Breast epithelium (tissue), 4 donors: ENCODE measurements at regions not wholly inside any gene's neighbourhood (a gene's known extent, or its start where the extent isn't known, plus 50 kb on each side); places are given as distances from the start of the nearest gene placed in this dataset.

Experiments used
- DNase-seq, 2 donors: peaks; one replicate each; pipeline ENCODE4 v3.0.0-alpha.2; 2019; ENCODE audit warnings: low spot score in 2 of 2
- H3K27ac ChIP-seq, 2 donors: fragments of 200-600 bp; sonication (generic) in 1 of 2; one replicate each; pipeline ENCODE4 v1.5.1; 2016 to 2019; ENCODE audit warnings: mild to moderate bottlenecking in 1 of 2
- H3K27me3 ChIP-seq, 2 donors: fragments of 200-600 bp; sonication (generic) in 1 of 2; one replicate each; pipeline versions ENCODE4 v1.5.1 to v1.6.0; 2017 to 2019; ENCODE audit warnings: control low read depth in 1 of 2, mild to moderate bottlenecking in 1 of 2
- H3K36me3 ChIP-seq: fragments of 200-600 bp; one replicate; pipeline ENCODE4 v1.5.1; 2019
- H3K4me1 ChIP-seq, 2 donors: fragments of 200-600 bp; sonication (generic); one replicate each; pipeline ENCODE4 v1.5.1; 2016 to 2019; ENCODE audit warnings: control low read depth in 1 of 2
- H3K4me3 ChIP-seq, 3 donors: fragments of 200-600 bp; sonication (generic); 1 replicate in 2 of 3; 2 replicates in 1 of 3; pipeline ENCODE4 v1.5.1; 2016 to 2019; ENCODE audit warnings: mild to moderate bottlenecking in 3 of 3, moderate library complexity in 2 of 3
- H3K9me3 ChIP-seq, 2 donors: fragments of 200-600 bp; sonication (generic) in 1 of 2; one replicate each; pipeline ENCODE4 v1.5.1; 2016 to 2019; ENCODE audit warnings: control low read depth in 1 of 2
- POLR2A ChIP-seq: fragments of 450-650 bp; IDR thresholded peaks from one replicate; pipeline ENCODE4 v1.6.1; 2016; ENCODE audit warnings: antibody characterized with exemption, mild to moderate bottlenecking, moderate library complexity
- POLR2AphosphoS5 ChIP-seq, 3 donors: sonication (generic); formaldehyde crosslinking; IDR thresholded peaks; one replicate each; pipeline ENCODE4 v1.6.1; 2017; ENCODE audit warnings: antibody characterized with exemption in 3 of 3
- intact Hi-C: fragments of 100-400 bp; cut with DNase I; formaldehyde crosslinking; loops from one replicate; pipeline ENCODE4 v1.15.1; 2023; ENCODE audit warnings: low total_unique reads
- TF ChIP-seq, protein P1 (sequence below), 3 donors: fragments of 450-650 bp; IDR thresholded peaks; one replicate each; pipeline ENCODE4 v1.5.1; 2016 to 2017; ENCODE audit warnings: antibody characterized with exemption in 3 of 3, mild to moderate bottlenecking in 3 of 3, moderate library complexity in 3 of 3

DNA sequence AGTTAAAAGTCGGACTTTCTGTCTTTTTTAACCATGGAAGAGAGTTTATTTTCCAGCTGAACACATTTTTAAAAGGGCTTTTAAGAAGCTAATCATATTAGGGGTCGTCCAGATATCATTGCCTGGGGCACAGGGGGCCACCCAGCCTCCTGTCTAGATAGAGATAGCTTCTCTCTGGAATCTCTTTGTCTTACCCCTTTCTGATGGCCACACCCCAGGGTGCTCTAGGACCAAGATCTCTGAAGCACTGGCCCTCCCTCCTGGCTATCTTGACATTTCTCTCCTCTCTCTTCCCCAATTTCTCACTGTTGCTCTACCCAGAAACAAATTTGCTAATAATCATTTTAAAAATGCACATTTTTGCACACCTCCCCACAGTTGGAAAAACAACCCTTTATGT, 204.4 kb downstream of the NXNL2 start:
- H3K36me3 ChIP-seq = no peaks in the 10 kb centered on the region
- intact Hi-C loops = no loop called here
- no peaks in the 10 kb centered on the region for H3K27me3 ChIP-seq
- TF ChIP-seq POLR2AphosphoS5 (IDR thresholded peaks at IDR 0.05) (no peak), POLR2A (no peak)
- TF ChIP-seq, protein P1, sequence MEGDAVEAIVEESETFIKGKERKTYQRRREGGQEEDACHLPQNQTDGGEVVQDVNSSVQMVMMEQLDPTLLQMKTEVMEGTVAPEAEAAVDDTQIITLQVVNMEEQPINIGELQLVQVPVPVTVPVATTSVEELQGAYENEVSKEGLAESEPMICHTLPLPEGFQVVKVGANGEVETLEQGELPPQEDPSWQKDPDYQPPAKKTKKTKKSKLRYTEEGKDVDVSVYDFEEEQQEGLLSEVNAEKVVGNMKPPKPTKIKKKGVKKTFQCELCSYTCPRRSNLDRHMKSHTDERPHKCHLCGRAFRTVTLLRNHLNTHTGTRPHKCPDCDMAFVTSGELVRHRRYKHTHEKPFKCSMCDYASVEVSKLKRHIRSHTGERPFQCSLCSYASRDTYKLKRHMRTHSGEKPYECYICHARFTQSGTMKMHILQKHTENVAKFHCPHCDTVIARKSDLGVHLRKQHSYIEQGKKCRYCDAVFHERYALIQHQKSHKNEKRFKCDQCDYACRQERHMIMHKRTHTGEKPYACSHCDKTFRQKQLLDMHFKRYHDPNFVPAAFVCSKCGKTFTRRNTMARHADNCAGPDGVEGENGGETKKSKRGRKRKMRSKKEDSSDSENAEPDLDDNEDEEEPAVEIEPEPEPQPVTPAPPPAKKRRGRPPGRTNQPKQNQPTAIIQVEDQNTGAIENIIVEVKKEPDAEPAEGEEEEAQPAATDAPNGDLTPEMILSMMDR (IDR thresholded peaks at IDR 0.05) = no peak
- H3K9me3 ChIP-seq = no peaks in the 10 kb centered on the region
- no peak overlapping the region for H3K4me3 ChIP-seq
- H3K4me1 ChIP-seq = no peaks in the 10 kb centered on the region
- no peak for DNase-seq
- peak overlapping the region in 1 of 2 donors; percentile 59 for H3K27ac ChIP-seq

- H3K27ac ChIP-seq = no peak overlapping the region
- no peak for TF ChIP-seq POLR2A
- no peak for TF ChIP-seq POLR2AphosphoS5 (IDR thresholded peaks at IDR 0.05)
- TF ChIP-seq, protein P1 (IDR thresholded peaks at IDR 0.05) = no peak
- intact Hi-C loops = no loop called here
- no peaks in the 10 kb centered on the region for H3K36me3 ChIP-seq
- no peaks in the 10 kb centered on the region for H3K9me3 ChIP-seq
- H3K4me1 ChIP-seq = no peaks in the 10 kb centered on the region
- H3K4me3 ChIP-seq = no peak overlapping the region
- no peak for DNase-seq
- H3K27me3 ChIP-seq = no peaks in the 10 kb centered on the region
Observed at GRCh38 chr9:88740844-88741243, 205.9 kb downstream of the NXNL2 start.

- intact Hi-C loops = no loop called here
- no peak overlapping the region for H3K4me3 ChIP-seq
- DNase-seq = no peak
- no peaks in the 10 kb centered on the region for H3K9me3 ChIP-seq
- H3K27me3 ChIP-seq = no peaks in the 10 kb centered on the region
- no peak overlapping the region for H3K27ac ChIP-seq
- TF ChIP-seq POLR2AphosphoS5 (IDR thresholded peaks at IDR 0.05) (no peak), POLR2A (no peak)
- TF ChIP-seq, protein P1 (IDR thresholded peaks at IDR 0.05) = no peak
- no peaks in the 10 kb centered on the region for H3K36me3 ChIP-seq
- H3K4me1 ChIP-seq = no peaks in the 10 kb centered on the region
Observed at GRCh38 chr9:88741335-88741734, 206.4 kb downstream of the NXNL2 start.

- Histone ChIP-seq H3K4me1 (no peaks in the 10 kb centered on the region), H3K36me3 (no peaks in the 10 kb centered on the region), H3K27me3 (no peaks in the 10 kb centered on the region), H3K27ac (peak overlapping the region in 1 of 2 donors; percentile 32), H3K9me3 (no peaks in the 10 kb centered on the region), H3K4me3 (no peak overlapping the region)
- intact Hi-C loops = no loop called here
- TF ChIP-seq, protein P1 (IDR thresholded peaks at IDR 0.05) = no peak
- TF ChIP-seq POLR2AphosphoS5 (IDR thresholded peaks at IDR 0.05) (no peak), POLR2A (no peak)
- no peak for DNase-seq
Observed at GRCh38 chr9:88742483-88742882, 207.5 kb downstream of the NXNL2 start.

- DNase-seq = no peak
- no peaks in the 10 kb centered on the region for H3K27me3 ChIP-seq
- H3K36me3 ChIP-seq = no peaks in the 10 kb centered on the region
- H3K9me3 ChIP-seq = no peaks in the 10 kb centered on the region
- intact Hi-C loops = no loop called here
- no peak overlapping the region for H3K4me3 ChIP-seq
- TF ChIP-seq, protein P1 (IDR thresholded peaks at IDR 0.05) = no peak
- TF ChIP-seq POLR2A (no peak), POLR2AphosphoS5 (IDR thresholded peaks at IDR 0.05) (no peak)
- H3K4me1 ChIP-seq = no peaks in the 10 kb centered on the region
- no peak overlapping the region for H3K27ac ChIP-seq
Observed at GRCh38 chr9:88742905-88743304, 207.9 kb downstream of the NXNL2 start.
